PC-3 (cell line): ENCODE measurements at regions not wholly inside any gene's neighbourhood (a gene's known extent, or its start where the extent isn't known, plus 50 kb on each side); places are given as distances from the start of the nearest gene placed in this dataset.

Experiments
- CTCF ChIP-seq: fragments of 300-600 bp; sonication (generic); conservative IDR thresholded peaks from 2 replicates; pipeline ENCODE4 v1.5.1; 2017; ENCODE audit warnings: antibody characterized with exemption, low read depth, mild to moderate bottlenecking, low read length
- EZH2 ChIP-seq: fragments of 300-600 bp; sonication (generic); IDR thresholded peaks from one replicate; pipeline ENCODE4 v1.6.1; 2017; ENCODE audit warnings: antibody characterized with exemption, mild to moderate bottlenecking, low read length; ENCODE audit not compliant: unreplicated experiment

- TF ChIP-seq CTCF: no peak
- TF ChIP-seq EZH2: no peak
These were observed 69.7 kb downstream of the MYCN start for GRCh38 chr2:16010011-16010410.
